Caki2 (cell line): ENCODE measurements at regions not wholly inside any gene's neighbourhood (a gene's known extent, or its start where the extent isn't known, plus 50 kb on each side); places are given as distances from the start of the nearest gene placed in this dataset.
"Not testable (repeated sequence)": the region's sequence is repeated elsewhere in the genome, so short reads cannot be mapped to it uniquely, and the experiment has no call there.

Experiments used
- DNase-seq: peaks from one replicate; pipeline ENCODE4 v3.0.0-alpha.2; 2015; ENCODE audit warnings: low read depth
- in situ Hi-C: cut with HindIII; loops from 2 replicates; pipeline ENCODE4 v1.10.0; 2016; ENCODE audit warnings: low sequenced_read_pairs, low pct_unique_long_range_greater_than_20kb, mixed read lengths

DNA sequence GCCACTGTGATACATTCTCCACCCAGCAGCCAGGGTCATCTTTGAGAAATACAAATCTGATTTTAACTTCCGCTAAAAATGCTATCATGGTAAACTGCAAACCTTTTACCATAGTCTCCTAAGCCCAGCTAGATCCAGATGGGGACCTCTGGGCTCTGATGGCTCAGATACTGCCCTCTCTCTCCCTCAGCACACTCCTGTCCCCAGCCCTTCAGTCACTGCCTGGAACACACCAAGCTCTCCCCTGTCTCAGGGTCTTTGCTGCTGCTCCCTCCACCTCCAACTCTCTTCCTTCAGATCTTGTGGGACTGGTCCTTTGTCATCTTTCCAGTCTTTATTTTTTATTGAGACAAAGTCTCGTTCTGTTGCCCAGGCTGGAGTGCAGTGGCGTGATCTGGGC, 65.1 kb downstream of the SPRY4 start:
- DNase-seq, result no peak
- in situ Hi-C loops, result no loop called here

GRCh38 chr5:142255831-142256230, 69.0 kb downstream of the SPRY4 start:
- in situ Hi-C loops, result no loop called here
- DNase-seq, result no peak

GRCh38 chr5:142254431-142254830, 70.4 kb downstream of the SPRY4 start:
- no peak for DNase-seq
- in situ Hi-C loops, result no loop called here

DNA sequence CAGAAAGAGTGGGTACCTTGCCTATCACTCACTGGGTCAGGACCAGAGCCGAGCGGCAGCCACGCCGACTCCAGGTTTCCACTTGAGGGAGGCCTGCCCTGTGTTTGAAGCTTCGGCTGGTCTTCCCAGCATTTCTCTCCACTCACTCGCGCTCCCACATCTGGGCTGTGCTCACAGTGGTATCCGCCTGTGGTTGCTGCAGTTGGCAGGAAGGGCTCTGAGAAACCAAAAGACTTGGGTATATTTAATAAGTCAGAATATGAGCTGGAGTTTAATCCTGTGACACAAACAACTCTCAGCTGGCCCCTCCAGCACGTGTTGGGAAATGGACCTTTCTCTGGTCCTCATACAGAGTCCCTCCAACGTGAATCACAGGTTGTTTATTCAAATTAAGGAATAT, 70.9 kb downstream of the SPRY4 start:
- no peak for DNase-seq
- in situ Hi-C loops, result no loop called here

DNA sequence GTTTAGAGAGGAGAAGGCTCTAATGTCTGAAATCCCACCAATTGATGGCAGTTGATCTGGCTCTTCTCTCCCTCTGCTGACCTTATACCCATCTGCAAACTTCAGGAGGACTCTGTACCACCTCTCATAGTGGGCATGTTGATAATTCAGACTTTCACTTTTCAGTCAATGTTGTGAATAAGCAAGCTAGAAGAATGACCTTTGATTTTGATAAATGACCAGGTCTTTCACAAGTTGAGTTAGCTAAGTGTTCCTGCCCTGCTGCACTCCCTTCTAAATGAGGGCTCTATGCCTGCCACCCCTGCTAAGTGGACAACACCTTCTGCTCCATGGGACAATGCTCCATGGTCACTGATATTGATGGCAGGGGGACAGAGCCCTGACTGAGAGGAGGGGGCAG, 74.7 kb downstream of the SPRY4 start:
- in situ Hi-C loops, result no loop called here
- no peak for DNase-seq

DNA sequence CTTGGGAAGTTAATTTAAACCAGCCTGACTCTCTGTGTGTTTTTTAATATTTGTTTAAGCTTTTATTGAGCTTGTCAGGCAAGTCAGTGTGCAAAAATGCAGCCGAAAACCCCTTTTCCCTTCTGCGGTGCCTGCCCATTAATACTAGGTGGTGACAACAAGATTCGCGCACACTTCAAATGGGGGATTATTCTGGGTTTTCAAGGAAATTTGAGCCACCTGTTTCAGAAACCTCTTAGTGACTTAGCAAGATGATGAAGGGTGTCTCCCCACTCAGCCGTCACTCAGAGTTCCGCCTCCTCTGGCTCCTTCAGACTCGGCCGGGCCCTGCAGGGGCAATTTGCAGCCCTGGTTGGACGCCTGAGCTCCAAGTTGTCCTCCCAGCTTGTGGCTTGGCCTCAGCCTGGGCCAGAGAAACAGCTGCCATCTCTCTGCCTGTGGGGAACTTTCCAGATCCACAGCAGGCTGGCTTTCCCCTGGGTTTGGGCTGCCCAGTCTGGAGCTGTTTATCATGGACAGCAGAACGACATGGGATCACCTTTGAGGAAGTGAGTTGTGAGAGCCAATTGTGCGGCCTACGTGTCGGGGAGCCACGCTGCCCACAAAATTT, 75.9 kb downstream of the SPRY4 start:
- DNase-seq, result no peak
- in situ Hi-C loops, result no loop called here

DNA sequence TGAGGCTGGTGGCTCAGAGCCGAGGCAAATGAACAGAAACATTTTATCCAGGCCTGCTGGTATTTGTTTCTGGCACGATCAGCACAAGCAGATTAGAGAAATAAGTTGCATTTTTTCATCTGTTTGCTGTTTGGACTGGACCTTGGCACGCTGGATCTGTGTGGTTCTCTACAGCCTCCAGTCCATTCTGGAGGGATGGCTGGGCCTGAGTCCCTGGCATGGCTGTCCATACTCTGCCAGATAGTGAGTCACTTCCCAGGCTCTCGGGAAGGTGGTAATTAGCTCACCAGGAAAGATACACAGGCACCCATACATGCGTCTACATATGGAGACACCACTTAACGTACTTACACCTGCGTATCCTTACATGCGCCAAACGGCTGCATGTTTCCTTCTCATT, 78.6 kb downstream of the SPRY4 start:
- no peak for DNase-seq
- in situ Hi-C loops, result no loop called here

DNA sequence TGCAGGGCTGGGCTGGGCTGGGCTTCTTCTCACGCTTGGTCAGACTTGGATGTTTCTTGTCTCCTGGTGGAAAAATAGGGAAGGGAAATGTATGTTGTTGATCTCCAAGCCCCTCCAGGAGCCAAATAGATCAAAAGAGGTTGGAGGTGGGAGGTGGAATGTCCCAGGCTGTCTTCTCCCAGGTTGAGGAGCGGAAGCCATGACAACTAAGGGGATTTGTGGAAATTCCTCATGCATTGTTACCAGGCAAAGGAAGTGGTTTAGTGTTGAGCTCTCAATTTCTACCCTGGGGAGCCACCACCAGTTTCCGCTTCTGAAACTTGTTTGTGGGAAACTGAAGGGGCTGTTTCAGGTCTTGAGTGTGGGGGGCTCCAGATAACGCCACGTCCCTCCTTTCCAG, 79.0 kb downstream of the SPRY4 start:
- in situ Hi-C loops, result no loop called here
- DNase-seq, result no peak

DNA sequence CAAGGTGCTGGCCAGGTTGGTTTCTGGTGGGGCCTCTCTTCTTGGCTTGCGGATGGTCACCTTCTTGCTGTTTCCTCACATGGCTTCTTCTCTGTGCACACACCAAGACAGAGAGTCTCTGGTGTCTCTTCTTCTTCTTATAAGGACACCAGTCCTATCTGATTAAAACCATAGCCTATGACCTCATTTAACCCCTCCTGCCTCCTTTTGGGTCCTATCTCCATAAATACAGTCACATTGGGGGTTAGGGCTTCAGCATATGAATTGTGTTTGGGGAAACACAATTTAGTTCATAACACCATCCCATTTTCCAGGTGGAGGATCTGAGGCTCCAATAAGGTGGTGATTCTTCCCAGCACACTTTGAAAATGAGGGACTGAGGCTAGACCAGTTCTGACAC, 80.4 kb downstream of the SPRY4 start:
- no peak for DNase-seq

GRCh38 chr5:142242272-142242671, 82.5 kb downstream of the SPRY4 start:
- DNase-seq, result no peak
- in situ Hi-C loops, result no loop called here

More for the DNA sequence above, 80.4 kb downstream of the SPRY4 start:
- in situ Hi-C loops, result no loop called here

- in situ Hi-C loops, result no loop called here
- DNase-seq, result no peak
Measured at GRCh38 chr5:142239394-142240159, 85.2 kb downstream of the SPRY4 start.

GRCh38 chr5:142237707-142238106, 87.1 kb downstream of the SPRY4 start:
- in situ Hi-C loops, result no loop called here
- no peak for DNase-seq

DNA sequence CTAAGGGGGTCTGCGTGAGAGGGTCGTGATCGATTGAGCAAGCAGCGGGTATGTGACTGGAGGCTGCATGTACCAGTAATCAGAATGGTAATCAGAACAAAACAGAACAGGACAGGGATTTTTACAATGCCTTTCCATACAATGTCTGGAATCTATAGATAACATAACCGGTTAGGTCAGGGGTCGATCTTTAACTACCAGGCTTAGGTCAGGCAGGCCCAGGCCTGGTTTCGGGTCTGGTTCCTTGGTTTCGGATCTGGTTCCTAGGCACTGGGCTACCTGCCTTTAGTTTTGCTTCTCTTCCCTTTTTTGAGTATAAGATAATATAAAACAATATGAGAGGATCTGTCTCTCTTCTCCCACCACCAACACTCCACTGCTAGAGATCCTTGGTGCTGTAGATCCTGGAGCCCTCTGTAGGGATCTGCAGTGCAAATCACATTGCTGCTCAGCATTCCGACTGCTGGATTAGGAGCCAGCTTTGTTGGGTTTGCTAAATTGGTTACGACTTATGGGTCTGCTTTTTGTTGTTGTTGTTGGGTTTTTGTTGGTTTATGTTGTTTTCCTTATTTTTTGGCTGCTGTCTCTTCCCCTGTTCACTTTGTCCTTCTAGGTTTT, 88.0 kb downstream of the SPRY4 start:
- in situ Hi-C loops, result not testable (repeated sequence)

DNA sequence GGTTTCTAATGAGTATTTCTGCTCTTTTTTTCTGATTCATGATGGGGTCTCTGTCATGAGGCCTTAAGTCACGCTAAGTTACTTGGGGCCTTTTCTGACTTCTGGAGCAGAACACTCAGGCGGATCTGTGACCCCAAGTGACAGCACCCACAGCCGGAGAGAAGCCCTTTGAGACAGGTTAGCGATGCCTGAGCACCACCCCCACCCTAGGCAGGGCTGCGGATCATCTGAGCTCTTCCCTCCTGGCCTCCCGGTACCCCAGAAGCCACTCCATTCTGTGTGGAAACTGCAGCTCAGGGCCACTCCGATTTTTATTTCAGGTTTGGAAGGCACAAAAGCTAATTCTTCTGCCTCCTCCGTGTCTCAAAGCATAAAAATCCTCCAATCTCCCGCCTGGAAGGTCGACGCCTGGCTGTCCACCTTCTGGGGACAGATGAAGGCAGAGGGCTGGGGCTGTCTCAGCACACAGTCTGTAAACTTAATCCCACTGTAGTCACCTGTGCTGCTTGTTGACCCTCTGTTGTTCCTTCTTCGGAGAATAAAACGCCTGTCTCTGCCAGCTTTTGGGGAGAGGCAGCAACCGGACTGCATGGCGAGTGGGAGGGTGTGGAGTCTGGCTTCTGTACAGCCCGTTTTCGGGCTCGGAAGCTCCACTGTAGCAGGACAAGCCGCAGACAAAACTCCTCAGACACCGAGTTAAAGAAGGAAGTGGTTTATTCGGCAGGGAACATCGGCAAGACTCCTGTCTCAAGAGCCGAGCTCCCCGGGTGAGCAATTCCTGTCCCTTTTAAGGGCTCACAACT, 88.8 kb downstream of the SPRY4 start:
- in situ Hi-C loops, result no loop called here
- DNase-seq, result no peak

More for the DNA sequence above, 88.0 kb downstream of the SPRY4 start:
- DNase-seq, result not testable (repeated sequence)

DNA sequence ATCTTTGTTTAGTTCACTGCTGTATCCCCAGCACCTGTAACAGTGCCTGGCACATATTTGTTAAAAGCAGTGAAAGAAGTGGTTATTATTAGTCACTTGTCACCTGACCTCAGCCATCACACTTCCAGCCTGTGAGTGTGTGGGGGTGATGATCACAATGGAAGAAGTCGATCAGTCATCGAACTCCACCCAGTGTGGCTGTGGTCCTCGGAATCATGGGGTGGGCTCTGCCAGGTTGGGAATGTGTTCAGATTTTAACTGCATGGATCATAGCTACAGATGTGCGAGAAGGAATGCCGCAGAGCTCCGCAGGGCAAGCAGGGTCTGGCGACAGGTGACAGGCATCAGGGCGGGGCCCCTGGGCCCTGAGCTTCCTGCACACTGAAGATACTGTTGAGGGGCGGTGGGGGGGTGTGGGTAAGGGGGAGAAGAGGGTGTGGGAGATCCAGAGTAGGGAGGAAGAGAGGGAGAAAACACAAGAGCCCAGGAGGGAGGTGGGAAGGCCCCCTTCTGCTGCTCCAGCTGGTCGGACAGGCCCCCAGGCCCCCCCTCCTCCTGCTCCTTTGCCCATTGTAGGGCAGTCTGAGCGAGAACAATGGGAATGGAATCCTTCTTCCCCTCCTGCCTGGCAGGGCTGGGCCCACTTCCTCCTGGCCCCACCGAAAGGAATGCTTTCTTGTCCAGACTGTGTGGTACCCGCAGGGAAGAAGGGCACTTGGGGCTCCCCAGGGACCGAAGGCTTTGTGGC, 89.6 kb downstream of the SPRY4 start:
- no peak for DNase-seq
- in situ Hi-C loops, result no loop called here

- no peak for DNase-seq
Measured at GRCh38 chr5:142233083-142234032, 91.5 kb downstream of the SPRY4 start.

DNA sequence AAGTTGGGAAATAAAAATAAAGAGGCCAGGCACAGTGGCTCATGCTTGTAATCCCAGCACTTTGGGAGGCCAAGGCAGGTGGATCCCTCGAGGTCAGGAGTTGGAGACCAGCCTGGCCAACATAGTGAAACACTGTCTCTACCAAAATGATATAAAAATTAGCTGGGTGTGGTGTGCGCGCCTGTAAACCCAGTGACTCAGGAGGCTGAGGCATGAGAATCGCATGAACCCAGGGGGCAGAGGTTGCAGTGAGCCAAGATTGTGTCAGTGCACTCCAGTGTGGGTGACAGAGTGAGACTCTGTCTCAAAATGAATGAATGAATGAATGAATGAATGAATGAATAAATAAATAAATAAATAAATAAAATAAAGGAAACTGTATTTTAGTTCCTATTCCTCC, 93.9 kb downstream of the SPRY4 start:
- in situ Hi-C loops, result not testable (repeated sequence)

More at GRCh38 chr5:142233083-142234032, 91.5 kb downstream of the SPRY4 start:
- in situ Hi-C loops, result no loop called here

More for the DNA sequence above, 93.9 kb downstream of the SPRY4 start:
- DNase-seq, result not testable (repeated sequence)
